PFSK-1 (cell line): ENCODE measurements at regions not wholly inside any gene's neighbourhood (a gene's known extent, or its start where the extent isn't known, plus 50 kb on each side); places are given as distances from the start of the nearest gene placed in this dataset.

Source experiments
- POLR2AphosphoS5 ChIP-seq: IDR thresholded peaks from 2 replicates; pipeline ENCODE4 v1.6.1; 2012; ENCODE audit warnings: low read depth, mild to moderate bottlenecking, control low read depth, low read length, moderate library complexity
- SIN3A ChIP-seq: IDR thresholded peaks from 2 replicates; pipeline ENCODE4 v1.6.1; 2012; ENCODE audit warnings: mild to moderate bottlenecking, low read length, moderate library complexity, borderline replicate concordance; ENCODE audit not compliant: insufficient read depth

DNA sequence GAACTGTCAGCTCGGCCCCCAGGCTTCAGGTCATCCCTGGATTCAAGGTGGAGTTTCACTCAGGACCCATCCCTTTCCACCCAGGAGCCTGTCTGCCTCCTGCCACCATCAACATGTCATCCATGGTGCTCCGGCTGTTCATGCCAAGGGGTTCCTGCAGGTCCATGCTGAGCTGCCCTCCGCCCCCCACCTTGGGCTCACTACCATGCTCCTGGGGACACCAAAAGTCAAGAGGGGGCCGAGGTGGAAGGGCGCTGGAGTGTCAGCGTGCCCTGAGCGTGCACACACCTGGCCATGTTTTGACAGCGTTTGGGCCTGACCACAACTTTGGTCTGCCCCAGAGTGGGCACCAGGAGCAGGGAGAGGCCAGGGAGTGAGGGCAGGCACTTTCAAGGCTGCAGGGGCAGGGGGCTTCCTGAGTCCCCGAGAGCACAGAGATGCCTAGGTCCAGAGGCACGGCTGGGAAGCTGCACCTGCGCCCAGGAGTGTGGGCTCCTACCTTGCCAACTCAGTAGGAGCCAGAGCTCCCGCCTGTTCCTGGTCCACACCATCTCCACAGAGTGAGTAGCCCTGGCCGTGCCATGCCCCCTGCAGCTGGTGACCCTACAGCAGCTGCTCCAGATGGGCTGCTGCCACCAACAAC, 639.6 kb upstream of the ZP4 start:
- TF ChIP-seq POLR2AphosphoS5 (no peak), SIN3A (no peak)
